ENCODE measurements at regions not wholly inside any gene's neighbourhood (a gene's known extent, or its start where the extent isn't known, plus 50 kb on each side); places are given as distances from the start of the nearest gene placed in this dataset.

DNA sequence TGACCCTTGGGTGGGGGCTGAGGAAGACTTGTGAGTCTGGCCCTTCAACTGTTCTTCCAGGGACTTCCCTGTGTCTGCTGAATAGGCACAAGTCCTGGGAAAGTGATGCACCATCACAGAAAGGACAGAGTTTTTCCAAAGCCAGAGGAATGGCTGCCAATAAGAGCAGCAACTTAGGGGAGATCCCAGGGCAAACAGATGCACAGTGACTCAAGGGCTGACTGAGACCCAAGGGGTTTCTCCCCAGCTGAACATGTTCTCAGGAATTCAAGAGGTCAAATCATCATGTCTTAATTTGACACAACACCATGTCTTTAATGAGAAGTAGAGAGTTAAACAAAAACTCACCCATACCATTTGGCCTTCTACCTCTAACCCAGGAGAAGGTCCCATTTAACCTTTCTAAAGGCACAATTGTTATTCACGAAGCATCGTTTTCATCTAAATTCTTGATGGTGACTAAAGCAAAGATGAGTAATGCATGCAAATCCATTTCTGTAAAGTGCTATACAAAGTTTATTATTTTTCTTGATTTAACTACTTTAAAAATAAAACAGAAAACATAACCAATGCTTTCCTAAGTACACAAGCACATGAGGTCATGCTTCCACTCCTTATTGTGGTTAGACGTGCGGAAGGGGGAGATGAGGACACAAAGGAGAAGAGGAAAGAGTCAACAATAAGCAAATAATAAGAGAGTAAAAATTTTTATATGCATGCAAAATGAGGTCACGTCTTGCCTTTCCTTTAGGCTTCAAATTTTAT is 324.1 kb downstream of the PLK2 start:
- TF ChIP-seq, protein P1, sequence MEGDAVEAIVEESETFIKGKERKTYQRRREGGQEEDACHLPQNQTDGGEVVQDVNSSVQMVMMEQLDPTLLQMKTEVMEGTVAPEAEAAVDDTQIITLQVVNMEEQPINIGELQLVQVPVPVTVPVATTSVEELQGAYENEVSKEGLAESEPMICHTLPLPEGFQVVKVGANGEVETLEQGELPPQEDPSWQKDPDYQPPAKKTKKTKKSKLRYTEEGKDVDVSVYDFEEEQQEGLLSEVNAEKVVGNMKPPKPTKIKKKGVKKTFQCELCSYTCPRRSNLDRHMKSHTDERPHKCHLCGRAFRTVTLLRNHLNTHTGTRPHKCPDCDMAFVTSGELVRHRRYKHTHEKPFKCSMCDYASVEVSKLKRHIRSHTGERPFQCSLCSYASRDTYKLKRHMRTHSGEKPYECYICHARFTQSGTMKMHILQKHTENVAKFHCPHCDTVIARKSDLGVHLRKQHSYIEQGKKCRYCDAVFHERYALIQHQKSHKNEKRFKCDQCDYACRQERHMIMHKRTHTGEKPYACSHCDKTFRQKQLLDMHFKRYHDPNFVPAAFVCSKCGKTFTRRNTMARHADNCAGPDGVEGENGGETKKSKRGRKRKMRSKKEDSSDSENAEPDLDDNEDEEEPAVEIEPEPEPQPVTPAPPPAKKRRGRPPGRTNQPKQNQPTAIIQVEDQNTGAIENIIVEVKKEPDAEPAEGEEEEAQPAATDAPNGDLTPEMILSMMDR (IDR thresholded peaks at IDR 0.05; ENCODE audit: low read depth, low read length, missing input control): no peak
- no peak for TF ChIP-seq NR2F2 (IDR thresholded peaks at IDR 0.05)

All from liver (tissue), 3 donors.